HEK293 (cell line): ENCODE measurements at regions not wholly inside any gene's neighbourhood (a gene's known extent, or its start where the extent isn't known, plus 50 kb on each side); places are given as distances from the start of the nearest gene placed in this dataset.

Experiments used
- AEBP2 ChIP-seq: fragments of 450-650 bp; formaldehyde crosslinking; IDR thresholded peaks from 2 replicates; pipeline ENCODE4 v1.5.1; 2016; ENCODE audit warnings: missing biosample characterization, missing genetic modification characterization, borderline replicate concordance
- SALL2 ChIP-seq: fragments of 450-650 bp; formaldehyde crosslinking; IDR thresholded peaks from 2 replicates; pipeline ENCODE4 v1.5.0; 2017; ENCODE audit warnings: missing biosample characterization, mild to moderate bottlenecking, missing genetic modification characterization, borderline replicate concordance
- YY1 ChIP-seq: fragments of 450-650 bp; formaldehyde crosslinking; IDR thresholded peaks from 2 replicates; pipeline ENCODE4 v1.5.1; 2018; ENCODE audit warnings: missing biosample characterization, missing genetic modification characterization
- ZBTB10 ChIP-seq: fragments of 450-650 bp; formaldehyde crosslinking; IDR thresholded peaks from 2 replicates; pipeline ENCODE4 v1.5.1; 2016; ENCODE audit warnings: missing biosample characterization, missing genetic modification characterization
- ZNF580 ChIP-seq: fragments of 450-650 bp; formaldehyde crosslinking; IDR thresholded peaks from 2 replicates; pipeline ENCODE4 v1.5.1; 2016; ENCODE audit warnings: missing biosample characterization, missing genetic modification characterization

GRCh38 chr3:124133366-124133940 lies 141.5 kb upstream of the ROPN1 start:
- no peak for TF ChIP-seq SALL2 (tag by site-specific recombination)
- TF ChIP-seq AEBP2 (tag by site-specific recombination) = no peak
- no peak for TF ChIP-seq YY1 (tag by site-specific recombination)
- no peak for TF ChIP-seq ZNF580 (tag by site-specific recombination)
- TF ChIP-seq ZBTB10 (tag by site-specific recombination) = no peak
